Endothelial cell (in vitro differentiated cells): ENCODE measurements at regions not wholly inside any gene's neighbourhood (a gene's known extent, or its start where the extent isn't known, plus 50 kb on each side); places are given as distances from the start of the nearest gene placed in this dataset.

Experiments
- DNase-seq: peaks from one replicate; pipeline ENCODE4 v3.0.0; 2021; ENCODE audit warnings: low spot score
- H3K27ac Mint-ChIP-seq: one replicate; pipeline ENCODE4 v1.8.0; 2021; ENCODE audit warnings: mixed read lengths, inconsistent platforms; ENCODE audit not compliant: unreplicated experiment
- H3K27me3 Mint-ChIP-seq: one replicate; pipeline ENCODE4 v1.8.0; 2021; ENCODE audit warnings: mild to moderate bottlenecking, moderate library complexity, mixed read lengths, inconsistent platforms; ENCODE audit not compliant: unreplicated experiment
- H3K36me3 Mint-ChIP-seq: one replicate; pipeline ENCODE4 v1.8.0; 2021; ENCODE audit warnings: mild to moderate bottlenecking, low read depth, mixed read lengths, inconsistent platforms; ENCODE audit not compliant: unreplicated experiment
- H3K4me1 Mint-ChIP-seq: one replicate; pipeline ENCODE4 v1.8.0; 2021; ENCODE audit warnings: mild to moderate bottlenecking, mixed read lengths, inconsistent platforms; ENCODE audit not compliant: unreplicated experiment
- H3K4me3 Mint-ChIP-seq: one replicate; pipeline ENCODE4 v1.8.0; 2021; ENCODE audit warnings: mild to moderate bottlenecking, mixed read lengths, inconsistent platforms; ENCODE audit not compliant: unreplicated experiment
- H3K9me3 Mint-ChIP-seq: one replicate; pipeline ENCODE4 v1.8.0; 2021; ENCODE audit warnings: mixed read lengths, inconsistent platforms; ENCODE audit not compliant: unreplicated experiment
- CTCF ChIP-seq: fragments of 200-600 bp; sonication (generic); IDR thresholded peaks from one replicate; pipeline ENCODE4 v1.5.0; 2021; ENCODE audit warnings: antibody characterized with exemption; ENCODE audit not compliant: unreplicated experiment

DNA sequence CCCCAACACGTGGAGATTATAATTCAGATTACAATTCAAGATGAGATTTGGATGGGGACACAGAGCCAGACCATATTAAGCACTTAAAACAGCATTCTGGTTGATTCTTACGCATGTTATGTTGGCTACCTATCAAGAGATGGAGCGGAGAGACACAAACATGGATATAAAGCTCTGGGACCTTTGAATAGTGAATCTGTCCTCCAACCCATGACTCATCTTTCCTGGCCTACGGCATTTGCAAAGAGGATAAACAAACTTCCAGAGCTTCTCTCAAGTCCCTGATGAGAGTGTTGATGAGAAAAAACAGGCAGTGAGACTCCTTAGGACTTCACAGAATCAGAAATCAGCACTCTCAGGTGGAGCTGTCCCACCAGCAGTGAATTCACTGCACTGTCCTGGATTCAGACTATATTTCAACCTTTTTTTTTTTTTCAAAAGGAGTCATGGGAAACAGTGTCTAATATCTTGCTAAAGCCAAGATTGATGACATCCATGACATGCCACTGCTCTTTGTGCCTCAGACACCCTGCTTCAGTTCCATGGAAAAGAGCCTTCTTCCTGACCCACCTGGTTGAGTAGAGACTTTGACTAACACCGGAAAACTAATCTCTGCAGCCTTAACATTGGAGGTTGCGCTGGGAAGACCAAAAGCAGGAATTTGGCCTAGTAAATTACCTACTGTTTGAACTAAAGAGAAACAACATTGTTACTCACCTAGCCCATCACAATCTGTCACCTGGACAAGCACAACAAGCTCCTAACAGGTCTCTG, 62.1 kb upstream of the NPAS2 start:
- Mint-ChIP-seq H3K27me3 (no peaks in the 10 kb centered on the region), H3K4me3 (no peak overlapping the region), H3K27ac (no peak overlapping the region), H3K4me1 (no peaks in the 10 kb centered on the region), H3K9me3 (no peaks in the 10 kb centered on the region), H3K36me3 (no peaks in the 10 kb centered on the region)
- TF ChIP-seq CTCF = no peak
- no peak for DNase-seq

GRCh38 chr2:100759901-100760300, 60.0 kb upstream of the NPAS2 start:
- Mint-ChIP-seq H3K4me3 (no peak overlapping the region), H3K36me3 (no peaks in the 10 kb centered on the region), H3K27ac (no peak overlapping the region), H3K27me3 (peaks cover 2% of the 10 kb centered on the region), H3K4me1 (no peaks in the 10 kb centered on the region), H3K9me3 (no peaks in the 10 kb centered on the region)
- DNase-seq = no peak
- TF ChIP-seq CTCF = no peak

- Mint-ChIP-seq H3K27ac (no peak overlapping the region), H3K4me1 (no peaks in the 10 kb centered on the region), H3K9me3 (no peaks in the 10 kb centered on the region), H3K27me3 (peaks cover 3% of the 10 kb centered on the region), H3K36me3 (no peaks in the 10 kb centered on the region), H3K4me3 (no peak overlapping the region)
- no peak for TF ChIP-seq CTCF
- no peak for DNase-seq
Observed at GRCh38 chr2:100761365-100761764, 58.6 kb upstream of the NPAS2 start.

DNA sequence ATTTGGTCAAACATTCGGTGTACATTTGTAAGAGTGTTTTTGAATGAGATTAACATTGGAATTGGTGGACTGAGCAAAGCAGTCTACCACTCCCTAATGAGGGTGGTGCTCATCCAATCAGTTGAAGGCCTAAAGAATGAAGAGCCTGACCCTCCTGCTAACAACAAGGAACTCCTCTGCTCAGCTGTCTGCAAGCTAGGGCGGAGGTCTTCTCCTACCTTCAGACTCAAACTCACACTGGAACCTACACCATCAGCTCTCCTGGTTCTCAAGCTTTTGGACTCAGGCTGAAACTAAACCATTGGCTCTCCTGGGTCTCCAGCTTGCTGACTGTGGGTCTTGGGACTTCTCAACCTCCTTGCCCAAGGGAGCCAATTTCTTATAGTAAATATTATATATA, 55.5 kb upstream of the NPAS2 start:
- Mint-ChIP-seq H3K27ac (no peak overlapping the region), H3K4me1 (no peaks in the 10 kb centered on the region), H3K9me3 (no peaks in the 10 kb centered on the region), H3K4me3 (no peak overlapping the region), H3K36me3 (no peaks in the 10 kb centered on the region), H3K27me3 (peaks cover 3% of the 10 kb centered on the region)
- no peak for TF ChIP-seq CTCF
- DNase-seq = no peak

- no peak for TF ChIP-seq CTCF
- Mint-ChIP-seq H3K4me1 (no peaks in the 10 kb centered on the region), H3K4me3 (no peak overlapping the region), H3K27ac (no peak overlapping the region), H3K27me3 (peaks cover 3% of the 10 kb centered on the region), H3K9me3 (no peaks in the 10 kb centered on the region), H3K36me3 (no peaks in the 10 kb centered on the region)
- no peak for DNase-seq
Observed at GRCh38 chr2:100765481-100765880, 54.5 kb upstream of the NPAS2 start.
